ENCODE measurements at regions not wholly inside any gene's neighbourhood (a gene's known extent, or its start where the extent isn't known, plus 50 kb on each side); places are given as distances from the start of the nearest gene placed in this dataset.

DNA sequence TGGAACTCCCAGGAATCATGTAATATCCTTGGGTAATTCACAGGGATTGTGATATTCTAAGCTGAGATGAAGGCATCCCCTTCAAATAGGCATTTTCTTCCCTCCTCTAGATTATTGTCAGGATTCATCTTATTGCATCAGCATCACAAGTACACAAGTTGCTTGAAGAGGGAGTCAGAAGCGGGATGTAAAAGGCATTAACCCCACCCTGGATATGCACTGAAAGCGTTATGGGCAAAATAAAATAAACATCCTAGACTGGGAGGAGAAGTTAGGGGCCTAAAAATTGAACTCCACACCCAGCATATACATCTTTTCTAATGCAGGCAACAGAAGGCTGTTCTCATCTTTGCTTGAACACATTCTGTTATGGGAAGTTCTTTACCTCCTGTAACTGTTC is 381.2 kb downstream of the SETD4 start:
- TF ChIP-seq, protein P1, sequence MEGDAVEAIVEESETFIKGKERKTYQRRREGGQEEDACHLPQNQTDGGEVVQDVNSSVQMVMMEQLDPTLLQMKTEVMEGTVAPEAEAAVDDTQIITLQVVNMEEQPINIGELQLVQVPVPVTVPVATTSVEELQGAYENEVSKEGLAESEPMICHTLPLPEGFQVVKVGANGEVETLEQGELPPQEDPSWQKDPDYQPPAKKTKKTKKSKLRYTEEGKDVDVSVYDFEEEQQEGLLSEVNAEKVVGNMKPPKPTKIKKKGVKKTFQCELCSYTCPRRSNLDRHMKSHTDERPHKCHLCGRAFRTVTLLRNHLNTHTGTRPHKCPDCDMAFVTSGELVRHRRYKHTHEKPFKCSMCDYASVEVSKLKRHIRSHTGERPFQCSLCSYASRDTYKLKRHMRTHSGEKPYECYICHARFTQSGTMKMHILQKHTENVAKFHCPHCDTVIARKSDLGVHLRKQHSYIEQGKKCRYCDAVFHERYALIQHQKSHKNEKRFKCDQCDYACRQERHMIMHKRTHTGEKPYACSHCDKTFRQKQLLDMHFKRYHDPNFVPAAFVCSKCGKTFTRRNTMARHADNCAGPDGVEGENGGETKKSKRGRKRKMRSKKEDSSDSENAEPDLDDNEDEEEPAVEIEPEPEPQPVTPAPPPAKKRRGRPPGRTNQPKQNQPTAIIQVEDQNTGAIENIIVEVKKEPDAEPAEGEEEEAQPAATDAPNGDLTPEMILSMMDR (IDR thresholded peaks at IDR 0.05; ENCODE audit: low read depth, low read length): no peak
- no peak overlapping the region for H3K4me3 ChIP-seq (ENCODE audit: low read depth, low read length)

DNA sequence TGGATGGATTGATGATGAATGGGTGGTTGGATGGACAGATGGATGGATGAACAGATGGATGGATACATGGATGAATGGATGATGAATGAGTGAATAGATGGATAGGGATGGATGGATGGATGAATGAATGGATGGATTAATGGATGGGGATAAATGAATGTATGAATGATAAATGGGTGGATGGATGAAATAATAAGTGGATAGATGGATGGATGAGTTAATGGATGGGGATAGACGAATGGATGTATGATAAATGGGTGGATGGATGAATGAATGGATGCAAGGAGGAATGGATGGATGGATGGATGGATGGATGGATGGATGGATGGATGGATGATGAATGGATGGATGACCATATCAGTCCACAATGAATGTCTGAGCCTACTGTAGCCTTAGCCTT is 381.9 kb downstream of the SETD4 start:
- H3K4me3 ChIP-seq (ENCODE audit: low read depth, low read length): no peak overlapping the region
- TF ChIP-seq, protein P1 (IDR thresholded peaks at IDR 0.05; ENCODE audit: low read depth, low read length): no peak

DNA sequence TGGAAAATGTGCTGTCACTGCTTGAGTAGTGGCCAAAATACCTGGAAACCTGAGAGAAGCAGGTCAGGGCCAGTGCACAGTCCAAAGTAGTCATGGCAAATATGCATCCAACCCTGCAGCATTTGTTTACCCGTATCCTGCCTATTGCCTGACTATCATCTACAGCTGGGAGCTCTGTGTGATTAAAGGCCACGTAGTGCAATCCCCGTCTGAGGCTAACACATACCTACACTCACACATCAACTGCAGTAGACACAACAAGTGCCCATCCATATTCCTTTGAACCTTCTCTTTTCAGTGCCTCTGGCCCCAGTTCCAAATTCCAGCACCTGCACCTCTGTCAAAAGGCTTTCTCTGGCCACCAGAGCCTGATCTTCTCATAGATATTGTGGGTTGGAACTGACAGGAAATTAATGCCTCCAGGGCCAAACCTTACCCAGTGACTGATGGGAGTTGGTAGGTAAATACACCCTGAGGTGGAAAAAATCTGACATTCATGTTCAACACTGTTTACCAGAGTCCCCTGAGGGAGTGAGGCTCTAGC is 383.0 kb downstream of the SETD4 start:
- no peak overlapping the region for H3K4me3 ChIP-seq (ENCODE audit: low read depth, low read length)
- TF ChIP-seq, protein P1 (IDR thresholded peaks at IDR 0.05; ENCODE audit: low read depth, low read length): no peak

DNA sequence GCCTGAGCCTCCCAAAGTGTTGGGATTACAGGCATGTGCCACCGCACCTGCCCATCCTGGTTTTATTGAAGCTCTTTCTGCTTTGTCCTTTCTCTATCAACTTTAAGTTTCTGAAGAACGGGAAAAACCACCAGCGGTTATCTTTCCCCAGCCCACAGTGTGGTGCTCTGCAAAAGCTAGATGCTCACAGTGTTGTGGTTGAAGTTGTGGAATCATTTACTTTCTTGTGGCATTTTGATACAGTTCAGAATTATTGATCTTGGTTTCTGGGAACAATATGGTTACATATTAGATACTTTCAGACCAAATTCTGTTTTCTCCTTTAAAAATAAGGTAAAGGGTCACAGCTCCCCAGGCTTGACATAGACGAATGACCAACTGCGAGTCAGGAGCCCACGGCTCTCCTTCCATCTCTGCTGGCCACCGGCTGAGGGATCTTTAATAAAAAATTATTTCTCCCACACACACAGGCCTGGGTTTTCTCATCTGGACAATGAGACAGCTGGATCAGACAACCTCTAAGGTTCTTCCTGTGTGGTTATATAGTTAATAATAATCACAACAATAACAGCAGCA is 385.3 kb downstream of the SETD4 start:
- TF ChIP-seq, protein P1 (IDR thresholded peaks at IDR 0.05; ENCODE audit: low read depth, low read length): no peak
- no peak overlapping the region for H3K4me3 ChIP-seq (ENCODE audit: low read depth, low read length)

DNA sequence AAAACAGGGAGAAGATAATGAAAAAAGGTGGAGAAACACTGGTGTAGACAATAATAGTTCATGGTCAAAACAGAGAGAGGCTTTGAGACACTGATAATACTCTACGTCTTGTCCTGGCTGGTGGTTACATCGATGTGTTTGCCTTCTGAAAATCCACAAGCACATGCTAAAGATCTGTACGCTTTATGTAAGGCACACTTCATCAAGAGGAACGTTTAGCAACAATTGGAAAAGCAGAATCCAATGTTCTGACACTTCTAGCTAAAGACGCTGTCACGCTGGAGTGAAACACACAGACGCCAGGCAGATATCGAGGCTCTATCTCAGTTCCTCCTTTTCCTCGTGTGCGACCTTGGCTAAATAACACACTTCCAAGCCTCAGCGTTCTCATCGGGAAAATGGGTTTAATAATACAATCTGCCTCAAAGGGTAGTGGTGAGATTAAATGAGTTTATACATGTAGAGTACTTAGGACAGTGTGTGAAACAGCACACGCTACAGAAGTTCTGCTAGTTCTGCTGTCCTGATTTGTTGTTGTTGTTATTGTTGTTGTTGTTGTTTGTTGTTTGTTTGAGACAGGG is 386.1 kb downstream of the SETD4 start:
- TF ChIP-seq, protein P1 (IDR thresholded peaks at IDR 0.05; ENCODE audit: low read depth, low read length): no peak
- no peak overlapping the region for H3K4me3 ChIP-seq (ENCODE audit: low read depth, low read length)

DNA sequence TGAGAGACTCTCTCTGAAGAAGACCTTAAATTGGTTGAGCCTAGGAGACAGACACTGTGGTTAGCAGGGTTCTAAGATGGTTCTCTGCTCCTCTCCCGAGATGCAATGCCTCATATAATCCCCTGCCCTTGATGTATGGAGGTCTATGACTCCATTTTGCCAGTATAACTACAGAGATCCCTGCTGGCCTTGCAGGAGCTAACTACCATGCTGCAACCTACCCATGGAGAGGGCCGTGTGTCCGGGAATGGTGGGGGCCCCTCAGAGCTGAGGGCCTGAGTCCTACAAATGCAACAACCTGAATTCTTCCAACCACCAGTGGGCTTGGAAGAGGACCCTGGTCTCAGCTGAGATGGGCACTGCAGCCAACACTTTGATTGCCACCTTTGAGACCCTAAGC is 388.0 kb downstream of the SETD4 start:
- TF ChIP-seq, protein P1 (IDR thresholded peaks at IDR 0.05; ENCODE audit: low read depth, low read length): no peak
- H3K4me3 ChIP-seq (ENCODE audit: low read depth, low read length): no peak overlapping the region

DNA sequence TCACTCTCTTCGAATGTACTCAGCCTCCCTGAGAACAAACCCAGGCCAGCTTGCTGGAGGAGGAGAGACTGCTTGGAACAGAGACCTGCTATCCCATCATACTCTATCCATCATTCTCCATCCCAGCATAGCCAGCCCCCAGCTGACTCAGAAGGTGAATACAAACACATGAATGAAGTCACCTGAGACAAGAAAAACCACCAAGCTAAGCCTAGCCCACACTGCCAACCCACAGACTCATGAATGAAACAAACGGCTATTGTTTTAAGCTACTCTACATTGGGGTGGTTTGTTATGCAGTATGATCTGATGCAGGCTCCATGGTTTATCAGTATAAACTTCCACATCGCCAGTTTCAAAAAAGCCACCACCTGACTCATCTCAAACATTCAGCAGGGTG is 395.6 kb downstream of the SETD4 start:
- TF ChIP-seq, protein P1 (IDR thresholded peaks at IDR 0.05; ENCODE audit: low read depth, low read length): no peak
- H3K4me3 ChIP-seq (ENCODE audit: low read depth, low read length): no peak overlapping the region
